GM12878 (cell line): ENCODE measurements at regions not wholly inside any gene's neighbourhood (a gene's known extent, or its start where the extent isn't known, plus 50 kb on each side); places are given as distances from the start of the nearest gene placed in this dataset.
"Not testable (repeated sequence)": the region's sequence is repeated elsewhere in the genome, so short reads cannot be mapped to it uniquely, and the experiment has no call there.

ENCODE experiments used
- BRCA1 ChIP-seq: IDR thresholded peaks from 2 replicates; pipeline ENCODE4 v1.6.1; 2011; ENCODE audit warnings: low read depth, low read length, improper control_type of control experiment
- CREB1 ChIP-seq: IDR thresholded peaks from 2 replicates; pipeline ENCODE4 v1.6.1; 2012; ENCODE audit warnings: low read depth, mild to moderate bottlenecking, inconsistent platforms
- CTCF ChIP-seq, 3 experiments: IDR thresholded peaks in 2 of 3; conservative IDR thresholded peaks in 1 of 3; 2 replicates each; pipeline ENCODE4 v1.5.1; 2011; ENCODE audit warnings: low read depth in 3 of 3, low read length in 3 of 3, mild to moderate bottlenecking in 3 of 3, control low read depth in 2 of 3, moderate library complexity in 2 of 3, inconsistent platforms in 1 of 3, mixed read lengths in 1 of 3; ENCODE audit not compliant: control insufficient read depth in 2 of 3, insufficient read depth in 1 of 3; ENCODE audit errors: extremely low read depth in 1 of 3
- FOXM1 ChIP-seq: IDR thresholded peaks from 2 replicates; pipeline ENCODE4 v1.6.1; 2012; ENCODE audit warnings: low read depth, mild to moderate bottlenecking, inconsistent platforms, low read length, moderate library complexity
- GATAD2B ChIP-seq: fragments of 450-650 bp; conservative IDR thresholded peaks from 2 replicates; pipeline ENCODE4 v1.6.1; 2017; ENCODE audit warnings: low read depth, mild to moderate bottlenecking, moderate library complexity
- HSF1 ChIP-seq: fragments of 150-350 bp; IDR thresholded peaks from 2 replicates; pipeline ENCODE4 v1.6.1; 2014; ENCODE audit warnings: mild to moderate bottlenecking, low read depth, low read length
- LARP7 ChIP-seq: fragments of 450-650 bp; IDR thresholded peaks from 2 replicates; pipeline ENCODE4 v1.6.1; 2017; ENCODE audit warnings: mild to moderate bottlenecking
- MXI1 ChIP-seq: fragments of 150-350 bp; IDR thresholded peaks from 2 replicates; pipeline ENCODE4 v1.6.1; 2011; ENCODE audit warnings: low read depth, mild to moderate bottlenecking, inconsistent platforms, low read length, improper control_type of control experiment
- NFYB ChIP-seq: IDR thresholded peaks from 2 replicates; pipeline ENCODE4 v1.6.1; 2011; ENCODE audit warnings: low read depth, mild to moderate bottlenecking, low read length, improper control_type of control experiment, moderate library complexity; ENCODE audit not compliant: insufficient read depth
- POLR2A ChIP-seq: IDR thresholded peaks from 2 replicates; pipeline ENCODE4 v1.6.1; 2011; ENCODE audit warnings: low read depth, mild to moderate bottlenecking, low read length
- SMARCA5 ChIP-seq: fragments of 450-650 bp; IDR thresholded peaks from 2 replicates; pipeline ENCODE4 v1.6.1; 2017; ENCODE audit warnings: mild to moderate bottlenecking
- TAF1 ChIP-seq: IDR thresholded peaks from 2 replicates; pipeline ENCODE4 v1.6.1; 2011; ENCODE audit warnings: mild to moderate bottlenecking, low read depth, low read length, borderline replicate concordance
- YY1 ChIP-seq: IDR thresholded peaks from 2 replicates; pipeline ENCODE4 v1.6.1; 2011; ENCODE audit warnings: low read depth, mild to moderate bottlenecking, low read length
- ZNF274 ChIP-seq: IDR thresholded peaks from one replicate; pipeline ENCODE4 v1.8.0; 2011; ENCODE audit not compliant: insufficient read length, insufficient read depth

DNA sequence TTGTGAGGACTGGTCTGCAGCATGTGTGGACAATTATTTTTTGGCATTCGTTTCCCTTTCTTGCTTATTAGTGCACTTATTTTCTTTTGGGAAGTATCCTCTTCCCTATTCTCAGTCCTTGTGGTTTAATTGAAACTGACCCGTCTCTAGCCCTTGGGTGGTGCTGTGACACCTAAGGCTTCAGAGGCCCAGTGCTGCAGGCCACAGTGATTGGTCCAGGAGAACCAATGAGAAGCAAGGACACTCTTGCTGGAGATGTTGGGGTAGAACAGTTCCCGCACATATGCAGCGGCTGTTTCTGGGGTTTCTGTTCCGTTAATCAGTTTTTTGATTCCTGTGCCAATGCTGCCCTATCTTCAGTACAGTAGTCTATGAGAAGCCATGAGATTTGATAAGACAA lies 195.3 kb downstream of the IL20RB start:
- TF ChIP-seq CTCF (IDR thresholded peaks at IDR 0.05 in 2 of 3, conservative IDR thresholded peaks at IDR 0.05 in 1 of 3; ENCODE audit: control insufficient read depth in 2 of 3, extremely low read depth in 1 of 3, insufficient read depth in 1 of 3, low read depth in 3 of 3, low read length in 3 of 3); YY1; GATAD2B; POLR2A; MXI1; BRCA1; NFYB; TAF1; FOXM1; SMARCA5; CREB1; LARP7; ZNF274; HSF1: not testable (repeated sequence)
